ENCODE measurements at regions not wholly inside any gene's neighbourhood (a gene's known extent, or its start where the extent isn't known, plus 50 kb on each side); places are given as distances from the start of the nearest gene placed in this dataset.

DNA sequence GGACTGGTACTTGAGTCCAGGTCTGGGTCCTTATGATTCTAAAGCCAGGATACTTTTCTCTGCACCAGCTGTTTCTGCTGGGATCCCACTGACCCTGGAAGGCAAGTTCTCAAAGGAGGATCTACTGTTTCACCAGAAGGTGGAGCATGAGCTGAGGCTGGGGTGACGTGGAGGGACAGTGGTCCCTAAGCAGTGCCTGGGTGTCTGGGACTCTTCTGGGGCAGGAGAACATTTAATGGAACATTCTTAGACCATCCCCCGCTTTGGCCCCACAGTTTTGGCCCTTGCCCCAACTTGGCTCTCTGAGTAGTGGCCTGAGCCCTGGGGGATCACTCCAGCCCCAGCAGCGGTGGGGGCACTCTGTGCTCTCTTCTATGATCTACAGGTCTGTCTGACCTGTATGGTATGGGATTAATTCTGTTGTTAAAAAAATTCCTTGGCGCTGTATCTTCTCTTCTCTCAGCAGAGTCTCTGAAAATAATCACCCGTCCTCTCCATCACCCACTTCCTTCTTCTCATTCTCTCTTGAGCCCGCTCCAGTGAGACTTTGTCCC lies 60.3 kb upstream of the CSF3R start:
- DNase-seq (ENCODE audit: low read depth in 2 of 2): no peak

DNA sequence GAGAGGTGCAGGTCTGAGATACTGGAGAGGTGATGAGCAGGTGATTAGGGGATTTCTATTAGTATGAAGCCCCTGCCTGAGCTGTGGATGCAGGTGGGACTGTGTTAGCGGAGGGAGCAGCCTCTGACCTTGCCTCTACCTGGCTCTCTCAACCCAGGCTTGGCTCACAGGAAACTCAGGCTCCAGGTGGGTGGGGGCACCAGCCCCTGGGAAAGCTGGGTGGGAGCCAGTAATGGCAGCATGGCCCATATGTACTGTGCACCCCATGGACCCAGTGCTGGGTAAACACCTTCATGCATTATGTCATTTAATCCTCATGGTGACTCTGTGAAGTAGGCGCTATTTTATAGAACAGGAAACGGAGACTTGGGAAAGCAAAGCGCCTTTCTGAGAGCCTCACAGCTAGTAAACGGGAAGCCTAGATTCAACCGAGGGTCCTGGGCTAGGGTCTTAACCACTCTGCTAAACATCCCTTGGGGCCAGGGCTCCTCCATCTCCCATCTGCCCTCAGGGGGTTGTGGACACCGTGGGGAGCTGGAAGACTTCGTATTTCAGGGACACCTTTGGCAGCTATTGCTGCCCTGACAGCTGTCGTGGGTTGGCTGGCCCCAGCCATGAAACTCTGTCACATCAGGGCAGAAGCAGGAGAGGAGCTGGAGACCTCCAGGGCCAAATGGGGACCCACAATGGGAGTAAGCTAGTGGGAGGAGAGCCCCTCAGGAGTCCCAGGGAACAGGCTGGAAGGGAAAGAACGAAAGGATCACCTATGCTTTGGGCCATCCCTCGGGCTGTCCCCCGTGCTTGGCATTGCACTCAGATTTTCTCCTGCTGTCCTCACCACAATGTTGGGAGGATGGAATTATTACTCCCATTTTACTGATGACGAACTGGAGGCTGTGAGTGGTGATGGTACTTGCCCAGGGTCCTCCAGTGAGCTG lies 59.6 kb upstream of the CSF3R start:
- no peak for DNase-seq (ENCODE audit: low read depth in 2 of 2)

DNA sequence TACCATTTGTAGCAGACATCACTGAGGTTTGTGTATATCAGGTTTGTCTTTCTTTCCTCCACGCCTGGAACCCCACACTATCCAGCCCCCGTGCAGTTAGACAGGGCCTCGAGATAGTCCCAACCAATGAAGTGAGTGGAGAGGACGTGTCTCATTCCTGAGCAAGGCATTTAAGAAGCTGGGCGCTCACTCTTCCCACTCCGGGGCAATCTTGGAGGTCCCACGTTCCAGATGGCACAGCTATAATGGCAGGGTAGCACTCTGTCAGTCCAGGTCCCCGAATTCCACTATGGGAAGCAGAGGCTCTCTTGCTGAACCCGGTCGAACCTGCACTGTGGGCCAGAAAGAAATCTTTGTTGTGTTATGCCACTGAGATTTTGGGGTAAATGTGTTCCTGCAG lies 57.3 kb upstream of the CSF3R start:
- DNase-seq (ENCODE audit: low read depth in 2 of 2): no peak

DNA sequence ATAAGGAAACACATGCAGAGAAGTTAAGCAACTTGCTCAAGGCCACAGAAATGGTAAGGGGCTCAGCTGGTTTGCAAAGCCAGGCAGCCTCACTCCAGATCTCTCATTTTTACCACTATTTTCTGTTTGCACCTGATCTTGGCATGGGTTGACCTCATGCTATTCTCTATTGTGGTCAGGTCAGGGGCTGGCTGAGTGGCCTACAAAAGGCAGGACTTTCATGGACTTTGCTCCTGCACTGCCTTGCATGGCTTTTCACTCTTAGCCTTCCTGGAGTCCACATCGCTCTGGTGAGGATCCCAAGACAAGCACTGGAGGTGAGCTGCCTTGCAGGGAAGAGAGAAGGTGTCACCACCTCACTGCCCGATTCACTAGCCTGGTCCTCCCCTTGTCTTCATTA lies 56.8 kb upstream of the CSF3R start:
- DNase-seq (ENCODE audit: low read depth in 2 of 2): no peak

DNA sequence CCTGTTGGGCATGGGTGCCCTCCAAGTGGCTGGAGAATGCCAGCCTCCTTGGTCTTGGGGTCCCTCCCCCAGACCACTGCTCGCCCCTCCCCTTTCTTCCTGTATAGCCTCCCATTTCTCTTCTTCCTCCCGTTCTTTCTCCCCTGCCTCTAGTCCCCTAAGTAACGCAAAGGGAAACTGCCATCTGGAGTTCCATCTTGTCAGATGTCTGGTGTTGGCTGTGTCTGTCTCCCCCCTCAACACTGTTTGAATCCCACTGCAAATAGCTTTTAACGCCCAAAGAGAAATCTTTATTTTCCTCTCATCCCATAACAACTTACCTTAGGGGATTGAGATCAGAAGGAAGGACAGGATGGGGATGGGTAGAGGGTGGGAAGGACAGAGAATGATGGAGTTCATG lies 55.3 kb upstream of the CSF3R start:
- no peak for DNase-seq (ENCODE audit: low read depth in 2 of 2)

DNA sequence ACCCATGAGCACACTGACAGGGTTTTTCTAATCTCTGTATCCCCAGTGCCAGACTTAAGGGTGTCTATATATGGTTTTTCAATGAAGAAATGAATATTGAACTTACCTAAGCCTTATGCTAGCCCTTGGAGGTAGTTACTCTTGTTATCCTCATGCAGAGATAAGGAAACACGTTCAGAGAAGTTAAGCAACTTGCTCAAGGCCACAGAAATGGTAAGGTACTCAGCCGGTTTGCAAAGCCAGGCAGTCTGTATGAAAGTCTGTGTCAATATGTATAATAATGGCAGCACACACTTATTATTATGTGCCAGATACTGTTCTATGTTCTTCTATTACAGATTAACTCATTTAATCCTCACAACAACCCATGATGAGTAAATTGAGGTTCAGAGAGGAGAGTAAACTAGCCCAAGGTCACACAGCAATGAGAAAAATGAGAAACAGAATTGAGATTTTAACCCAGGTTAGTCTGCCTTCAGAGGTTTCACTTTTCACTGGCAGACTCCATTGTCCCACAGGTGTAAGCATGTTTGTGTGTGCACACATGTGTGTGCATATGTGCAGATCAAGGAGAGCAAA lies 54.6 kb upstream of the CSF3R start:
- no peak for DNase-seq (ENCODE audit: low read depth in 2 of 2)

DNA sequence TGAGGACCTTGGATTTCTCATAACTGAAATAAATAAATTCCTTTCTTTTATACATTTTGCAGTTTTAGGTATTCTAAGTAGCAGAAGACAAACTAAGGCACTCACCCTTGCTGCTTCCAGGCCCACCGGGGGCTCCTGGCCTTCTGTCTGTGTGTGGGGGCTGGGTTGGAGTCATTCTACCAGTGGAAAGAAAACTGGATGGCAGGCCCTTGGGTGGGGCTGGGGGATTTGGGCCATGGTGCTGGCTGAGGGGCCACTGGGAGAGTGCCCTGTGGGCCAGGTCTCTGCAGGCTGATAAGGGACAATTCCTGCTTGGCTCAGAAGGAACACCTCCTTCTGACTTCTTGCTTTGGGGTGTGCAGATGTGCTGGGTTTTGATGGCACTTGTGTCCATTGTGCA lies 54.0 kb upstream of the CSF3R start:
- DNase-seq (ENCODE audit: low read depth in 2 of 2): no peak

DNA sequence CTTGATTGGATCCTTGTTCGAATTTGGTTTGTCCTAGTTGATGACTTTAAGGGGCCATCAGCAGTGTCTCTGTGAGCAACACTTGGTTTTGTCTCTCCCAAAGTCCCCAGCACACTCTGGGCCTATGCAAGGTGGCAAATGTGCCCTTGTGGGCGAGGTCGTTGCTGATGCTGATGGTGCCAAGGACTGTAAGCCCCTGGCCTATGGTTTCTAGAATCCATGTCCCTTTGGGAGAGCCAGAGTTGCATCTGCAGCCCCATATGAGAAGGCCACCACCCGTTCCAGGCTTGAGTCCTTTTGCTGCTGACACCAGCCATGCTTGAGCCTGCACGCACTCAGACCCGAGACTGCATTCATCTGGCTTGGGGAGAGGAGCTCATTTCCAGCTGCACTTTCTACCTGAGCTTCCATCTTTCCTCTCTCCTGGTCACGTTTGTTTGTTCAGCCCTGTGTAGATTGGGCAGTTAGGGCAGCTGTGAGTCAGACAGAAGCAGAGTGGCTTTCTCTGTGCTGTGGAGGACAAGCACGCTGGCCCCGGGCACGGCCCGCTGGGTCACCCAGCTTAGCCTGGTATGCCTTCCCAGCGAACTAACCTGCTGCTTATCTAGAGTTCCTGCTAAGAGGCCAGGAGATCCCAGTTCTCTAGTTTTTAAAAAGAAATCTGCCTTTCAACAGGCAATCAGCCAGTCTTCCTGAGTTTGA lies 52.1 kb upstream of the CSF3R start:
- no peak for DNase-seq (ENCODE audit: low read depth in 2 of 2)

DNA sequence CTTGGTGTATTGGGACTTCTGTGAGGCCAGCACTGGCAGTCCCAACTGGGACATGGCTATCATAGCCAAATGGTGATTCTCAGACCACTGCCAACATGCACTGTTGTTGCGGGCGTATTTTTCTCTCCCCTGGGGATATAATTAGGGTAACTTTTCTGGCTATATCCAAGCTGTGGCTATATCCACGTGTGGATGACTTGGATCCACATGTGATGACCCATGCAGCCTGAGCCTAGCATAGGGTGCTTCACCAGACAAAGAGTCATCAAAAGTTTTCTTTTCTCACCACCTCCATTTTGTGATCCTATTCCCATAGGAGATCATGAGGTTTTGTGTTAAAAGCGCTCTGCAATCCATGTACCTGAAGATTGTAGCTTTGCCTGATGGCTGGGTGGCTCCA lies 51.2 kb upstream of the CSF3R start:
- DNase-seq (ENCODE audit: low read depth in 2 of 2): no peak

DNA sequence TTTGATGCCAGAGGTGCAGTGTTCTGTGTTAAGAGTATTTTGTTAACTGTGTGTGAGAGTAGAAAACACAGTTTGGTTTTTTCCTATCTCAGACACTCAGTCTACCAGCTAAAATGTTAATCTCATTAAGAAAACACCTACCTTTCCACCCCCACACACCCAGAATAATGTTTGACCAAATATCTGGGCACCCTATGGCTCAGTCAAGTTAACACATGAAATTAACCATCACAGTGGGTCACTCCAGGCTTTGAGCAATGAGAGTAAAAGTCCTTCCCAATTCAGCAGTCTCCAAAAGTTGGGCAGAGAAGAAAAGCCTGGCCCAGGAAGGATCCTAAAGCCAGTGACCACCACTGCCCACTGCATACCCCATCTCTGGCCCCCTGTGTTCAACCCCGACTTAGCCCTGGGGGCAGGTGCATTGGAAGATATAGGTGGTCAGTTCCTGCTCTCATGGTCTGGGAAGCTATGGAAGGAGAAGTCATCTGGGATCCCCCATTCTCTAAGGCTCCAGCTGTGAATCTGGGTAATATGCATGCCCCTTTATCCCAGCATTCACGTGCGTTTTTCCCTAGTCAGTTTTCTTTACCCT lies 50.2 kb upstream of the CSF3R start:
- no peak for DNase-seq (ENCODE audit: low read depth in 2 of 2)

Data from stimulated activated CD8-positive, alpha-beta memory T cell treated with anti-CD3 and anti-CD28 coated beads, Interleukin-15, amount 100 ng/mL, for 4 hours (primary cell).